ENCODE measurements at regions not wholly inside any gene's neighbourhood (a gene's known extent, or its start where the extent isn't known, plus 50 kb on each side); places are given as distances from the start of the nearest gene placed in this dataset.

DNA sequence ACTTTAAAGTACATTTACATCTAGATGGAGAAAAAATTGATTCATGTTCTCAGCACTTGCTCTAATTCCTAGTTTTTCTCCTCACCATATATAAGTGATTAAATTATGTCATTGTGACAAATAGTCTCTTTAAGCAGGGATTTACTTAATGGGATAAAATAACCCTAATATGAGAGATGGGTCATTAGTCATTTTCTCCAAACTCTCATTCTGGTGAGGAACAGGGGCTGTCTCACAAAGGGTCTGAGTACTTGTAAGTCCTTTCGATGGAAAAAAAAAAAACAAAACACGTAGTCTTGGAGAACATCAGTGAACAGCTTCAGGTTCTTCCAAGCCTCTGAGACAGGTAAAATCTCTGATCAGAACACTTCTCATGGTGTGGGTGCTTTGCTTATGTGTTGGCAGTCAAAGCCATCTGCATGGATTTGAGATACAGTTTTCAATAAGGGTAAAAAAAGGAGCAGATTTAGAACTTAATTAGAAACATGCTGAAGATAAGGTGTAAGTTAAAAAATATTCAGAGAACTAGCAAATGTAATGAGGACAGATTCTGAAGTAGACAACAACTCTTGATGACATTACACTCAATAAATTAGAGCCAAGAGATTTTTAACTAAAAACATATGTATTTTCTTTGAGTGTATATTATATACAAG, 1668.9 kb upstream of the MIR17HG start:
- no peak for DNase-seq

- no peak for DNase-seq
Measured at GRCh38 chr13:89684896-89685295, 1662.6 kb upstream of the MIR17HG start.

DNA sequence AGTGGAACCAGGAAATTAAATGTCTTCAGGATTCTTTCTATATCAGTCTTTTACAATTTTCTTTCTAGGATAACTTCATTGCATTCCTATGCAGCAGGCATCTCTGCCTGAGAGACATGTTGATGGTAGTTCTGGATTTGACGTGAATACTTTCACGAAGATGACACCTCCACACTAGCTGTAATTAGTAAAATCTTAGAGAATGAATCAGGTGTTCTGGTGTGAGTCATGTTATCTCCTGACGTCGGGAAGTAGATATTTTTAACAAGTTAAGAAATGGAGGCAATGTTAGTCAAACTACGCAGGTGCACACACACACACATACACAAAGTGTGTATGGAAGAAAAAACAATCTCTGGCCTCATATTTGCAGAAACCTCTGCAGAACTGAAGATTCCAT, 1661.3 kb upstream of the MIR17HG start:
- DNase-seq: no peak

DNA sequence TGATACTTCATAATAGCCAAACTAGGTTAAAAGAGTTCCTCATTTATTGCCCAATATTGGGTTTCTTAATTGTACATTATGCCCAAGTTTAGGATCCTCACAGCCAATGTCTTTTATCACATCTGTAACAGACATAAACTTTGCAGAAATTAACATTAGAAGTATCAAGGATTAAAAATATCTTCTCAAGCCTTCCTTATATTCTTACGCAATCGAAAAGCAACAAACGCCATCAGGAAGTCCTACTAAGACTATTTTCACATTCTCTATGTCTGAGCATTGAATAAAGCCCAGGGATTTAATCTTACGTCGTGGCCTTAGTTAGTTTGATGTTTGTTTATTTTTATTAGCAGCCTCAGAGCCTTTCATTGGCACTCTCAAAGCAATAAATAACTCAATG, 1660.4 kb upstream of the MIR17HG start:
- DNase-seq: no peak

DNA sequence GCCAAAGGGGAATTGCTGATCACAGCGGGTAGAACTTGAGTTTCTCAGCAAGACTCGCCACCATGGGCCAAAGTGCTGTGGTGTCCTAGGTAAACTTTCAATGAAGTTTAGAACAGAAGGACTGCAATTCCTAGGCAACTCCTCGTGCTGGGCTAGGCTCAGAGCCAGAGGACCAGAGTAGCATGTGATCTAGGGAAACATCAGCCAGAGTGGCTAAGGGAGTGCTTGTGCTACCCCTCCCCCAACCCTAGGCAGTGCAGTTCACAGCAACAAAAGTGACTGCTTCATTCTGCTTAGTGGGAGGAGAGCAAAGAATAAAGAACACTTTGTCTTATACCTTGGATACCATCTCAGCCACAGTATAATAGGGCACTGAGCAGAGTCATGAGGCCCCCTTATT, 1658.6 kb upstream of the MIR17HG start:
- no peak for DNase-seq

DNA sequence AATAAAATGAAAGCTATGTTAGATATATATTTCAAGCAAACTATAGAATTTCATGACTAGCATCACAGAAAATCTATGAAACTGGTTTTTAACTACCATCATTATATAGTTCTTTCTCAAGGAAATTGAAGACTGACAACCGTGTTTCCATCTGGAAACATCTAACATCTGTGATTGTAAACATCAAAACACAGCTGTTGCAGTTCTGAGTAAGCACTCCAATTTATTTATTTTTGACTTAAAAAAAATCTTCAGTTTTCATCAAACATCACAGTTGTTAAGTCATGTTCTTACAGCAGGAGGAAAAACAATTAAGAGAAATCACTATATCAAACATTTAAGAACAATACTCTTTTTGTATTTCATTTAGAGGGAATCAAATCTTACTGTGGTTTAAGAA, 1653.0 kb upstream of the MIR17HG start:
- DNase-seq: no peak

DNA sequence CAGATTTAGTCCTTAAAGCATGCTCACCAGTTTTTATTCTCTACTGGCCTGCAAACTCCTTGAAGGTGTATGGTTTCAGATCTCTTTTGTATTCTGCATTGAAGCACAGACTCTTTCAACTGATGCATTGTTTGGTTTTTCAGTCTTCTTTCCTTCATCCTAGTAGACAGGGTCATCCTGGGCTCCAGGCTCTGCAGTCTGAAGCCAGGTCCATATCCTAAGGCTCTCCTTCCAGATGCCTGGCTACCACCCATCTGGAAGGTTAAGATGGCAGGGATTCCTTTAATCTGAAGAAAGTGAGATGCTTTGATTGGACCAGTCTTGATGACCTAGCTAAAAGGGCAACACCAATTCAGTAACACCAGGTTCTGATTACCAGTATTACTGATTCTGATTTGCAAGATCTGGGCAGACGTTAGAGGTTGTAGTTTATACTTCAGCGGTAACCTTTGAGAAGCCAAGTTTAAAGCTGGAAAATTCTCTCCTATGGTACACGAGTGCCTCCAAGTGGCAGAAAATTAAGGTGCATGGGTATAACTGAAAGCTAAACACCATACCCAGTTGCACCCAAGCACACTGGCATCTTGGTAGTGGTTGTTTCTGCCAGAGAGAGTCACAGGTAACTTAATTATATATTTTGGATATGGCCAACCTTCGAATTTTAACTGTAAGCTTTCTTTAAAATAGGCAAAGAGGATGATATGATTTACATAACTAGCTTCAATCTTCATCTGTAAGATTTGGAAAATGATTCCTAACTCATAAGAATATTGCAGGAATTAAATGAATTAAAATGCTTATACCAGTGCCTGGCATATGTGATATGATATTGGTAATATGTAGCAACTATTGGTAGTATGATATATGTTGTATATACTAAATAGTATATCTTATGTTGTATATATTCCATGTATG, 1651.9 kb upstream of the MIR17HG start:
- peak; percentile 39 for DNase-seq

GRCh38 chr13:89701913-89702312, 1645.6 kb upstream of the MIR17HG start:
- no peak for DNase-seq

DNA sequence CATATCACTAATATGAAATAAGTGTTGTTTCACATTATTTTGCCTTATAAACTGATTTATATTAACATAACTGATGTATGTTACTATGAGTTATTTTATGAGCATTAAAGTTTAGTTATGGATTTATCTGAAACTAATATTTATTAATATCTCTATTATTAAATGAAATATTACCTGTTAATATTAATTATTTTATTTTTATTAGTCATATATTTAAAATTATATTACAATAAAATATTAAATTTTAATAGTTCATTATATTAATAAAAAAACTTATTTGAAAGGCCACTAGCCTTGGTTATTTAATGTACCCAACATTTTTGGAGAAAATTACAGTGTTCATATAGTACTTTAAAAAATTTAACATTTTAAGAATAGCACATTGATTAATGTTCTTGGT, 1643.4 kb upstream of the MIR17HG start:
- no peak for DNase-seq

GRCh38 chr13:89708013-89708412, 1639.5 kb upstream of the MIR17HG start:
- no peak for DNase-seq

DNA sequence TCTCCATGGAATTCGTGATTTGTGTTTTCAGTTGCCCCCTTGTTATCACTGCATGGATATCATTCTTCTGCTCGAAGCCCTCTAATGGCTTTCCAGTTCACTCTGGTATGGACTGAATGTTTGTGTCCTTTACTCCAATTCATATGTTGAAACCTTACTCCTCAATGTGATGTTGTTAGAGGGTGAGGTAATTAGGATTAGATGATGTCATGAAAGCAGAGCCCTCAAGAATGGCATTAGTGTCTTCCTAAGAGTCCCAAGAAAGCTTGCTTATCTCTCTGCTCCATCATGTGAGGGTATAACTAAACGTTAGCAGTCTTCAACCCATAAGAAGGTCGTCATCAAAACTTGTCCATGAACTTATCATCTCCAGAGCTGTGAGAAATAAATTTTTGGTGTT, 1626.3 kb upstream of the MIR17HG start:
- DNase-seq: no peak

- no peak for DNase-seq
Measured at GRCh38 chr13:89726690-89727435, 1620.6 kb upstream of the MIR17HG start.

GRCh38 chr13:89733829-89734228, 1613.7 kb upstream of the MIR17HG start:
- no peak for DNase-seq

DNA sequence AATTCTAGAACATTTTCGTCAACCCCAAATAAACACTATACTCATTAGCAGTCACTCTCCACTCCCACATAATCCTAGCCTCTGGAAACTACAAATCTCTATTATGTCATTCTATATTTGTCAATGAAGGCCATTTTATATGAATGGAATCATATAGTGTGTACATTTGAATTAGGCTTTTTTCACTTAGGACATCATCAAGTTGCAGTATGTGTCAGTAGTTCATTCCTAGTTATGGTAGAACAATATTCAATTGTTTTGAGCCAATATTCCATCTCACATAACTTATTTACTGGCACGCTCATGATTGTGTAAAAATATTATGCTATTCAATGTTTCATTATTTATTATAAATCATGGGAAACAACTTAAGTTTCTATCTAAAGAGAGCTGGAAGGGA, 1610.4 kb upstream of the MIR17HG start:
- DNase-seq: no peak

GRCh38 chr13:89738072-89738471, 1609.4 kb upstream of the MIR17HG start:
- no peak for DNase-seq

- DNase-seq: no peak
Measured at GRCh38 chr13:89740994-89741685, 1606.3 kb upstream of the MIR17HG start.

GRCh38 chr13:89746554-89746953, 1600.9 kb upstream of the MIR17HG start:
- no peak for DNase-seq

DNA sequence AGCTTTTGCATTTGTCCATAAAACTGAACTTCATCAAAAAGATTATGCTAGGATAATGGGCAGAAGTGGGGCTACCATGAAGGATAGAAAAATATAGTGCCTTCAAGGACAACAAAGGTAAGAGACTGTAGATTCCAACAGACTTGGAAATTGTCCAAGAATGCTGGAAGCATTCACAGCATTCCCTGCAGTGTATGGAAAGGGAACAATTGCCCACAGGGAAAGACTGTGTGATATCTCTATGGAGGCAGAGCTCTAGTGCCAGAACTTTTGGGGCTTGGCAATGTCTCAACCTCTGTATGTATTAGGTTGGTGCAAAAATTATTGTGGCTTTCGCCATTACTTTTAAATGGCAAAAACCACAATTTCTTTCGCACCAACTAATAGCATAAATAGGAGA, 1598.8 kb upstream of the MIR17HG start:
- DNase-seq: no peak

DNA sequence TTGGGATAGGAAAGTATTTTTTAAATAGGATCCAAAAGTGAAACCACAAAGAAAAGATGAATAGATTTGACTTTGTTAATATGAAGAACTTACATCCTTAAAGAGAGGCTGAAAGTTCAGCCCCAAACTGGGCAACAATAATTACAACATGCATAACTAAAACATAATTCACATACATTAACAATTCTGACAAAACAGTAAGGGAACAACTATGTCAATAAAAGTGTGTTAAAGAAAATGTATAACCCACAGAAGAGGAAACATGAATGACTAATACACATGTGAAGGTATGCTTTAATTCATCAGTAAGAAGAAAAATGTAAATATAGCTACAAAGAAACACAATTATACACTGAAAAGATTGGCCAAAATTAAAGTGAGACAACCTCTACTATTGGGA, 1597.6 kb upstream of the MIR17HG start:
- no peak for DNase-seq

DNA sequence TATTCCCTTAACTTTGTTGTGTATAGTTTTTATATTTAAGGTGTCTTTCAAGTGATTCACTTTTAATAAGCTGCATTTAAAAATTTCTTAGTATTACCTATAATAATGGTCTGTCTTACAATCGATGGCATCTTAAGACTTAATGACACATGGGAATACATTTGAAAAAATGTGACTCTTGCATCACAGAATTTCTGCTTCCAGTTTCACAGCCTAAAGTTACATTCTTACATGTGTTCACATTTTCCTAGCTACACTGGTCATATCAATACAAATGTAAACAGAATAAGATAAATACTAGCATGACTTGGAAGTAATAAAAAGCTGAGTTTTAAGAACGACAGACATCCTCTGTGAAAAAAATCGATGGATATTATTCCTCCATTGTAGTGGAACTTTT, 1597.1 kb upstream of the MIR17HG start:
- DNase-seq: no peak

DNA sequence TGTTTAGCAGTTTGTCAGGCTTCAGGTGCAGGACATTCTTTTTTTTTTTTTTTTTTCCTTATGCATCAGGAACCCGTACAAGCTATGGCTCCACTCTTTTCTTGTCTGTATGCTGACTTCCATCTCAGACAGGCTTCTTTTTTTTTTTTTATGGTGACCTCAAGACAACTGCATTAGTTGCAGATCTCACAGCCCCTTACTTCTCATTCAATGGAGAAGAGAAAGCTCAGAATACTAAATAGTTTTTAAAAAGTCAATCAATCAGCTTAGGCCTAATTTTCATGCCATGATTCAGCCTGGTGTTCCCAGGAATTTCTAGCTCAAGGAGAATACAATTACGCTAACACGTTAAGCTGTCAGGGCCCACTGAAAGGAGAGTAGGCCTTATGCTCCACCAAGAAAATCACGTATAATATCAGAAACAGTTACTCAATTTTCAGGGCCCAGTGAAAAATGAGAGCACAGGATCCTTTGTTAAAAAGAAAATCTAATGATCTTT, 1596.0 kb upstream of the MIR17HG start:
- DNase-seq: no peak

GRCh38 chr13:89752394-89752793, 1595.1 kb upstream of the MIR17HG start:
- peak; percentile 83 for DNase-seq
